Prostate gland (tissue), 2 donors: ENCODE measurements at regions not wholly inside any gene's neighbourhood (a gene's known extent, or its start where the extent isn't known, plus 50 kb on each side); places are given as distances from the start of the nearest gene placed in this dataset.

Experiments
- CTCF ChIP-seq, 4 experiments: fragments of 200-600 bp in 2 of 4; fragments of 450-650 bp in 2 of 4; sonication (generic) in 2 of 4; IDR thresholded peaks; 1 replicate in 3 of 4; 2 replicates in 1 of 4; pipeline ENCODE4 v1.5.1; 2016 to 2019; ENCODE audit warnings: antibody characterized with exemption in 4 of 4, mild to moderate bottlenecking in 2 of 4, moderate library complexity in 2 of 4
- POLR2A ChIP-seq: fragments of 450-650 bp; IDR thresholded peaks from one replicate; pipeline ENCODE4 v1.6.1; 2016; ENCODE audit warnings: antibody characterized with exemption, mild to moderate bottlenecking
- POLR2AphosphoS5 ChIP-seq: sonication (generic); formaldehyde crosslinking; IDR thresholded peaks from one replicate; pipeline ENCODE4 v1.6.1; 2017; ENCODE audit warnings: antibody characterized with exemption

GRCh38 chr18:2207294-2207693, 364.0 kb downstream of the METTL4 start:
- TF ChIP-seq CTCF (IDR thresholded peaks at IDR 0.05) (no peak), POLR2A (no peak), POLR2AphosphoS5 (no peak)
